ENCODE measurements at regions not wholly inside any gene's neighbourhood (a gene's known extent, or its start where the extent isn't known, plus 50 kb on each side); places are given as distances from the start of the nearest gene placed in this dataset.

DNA sequence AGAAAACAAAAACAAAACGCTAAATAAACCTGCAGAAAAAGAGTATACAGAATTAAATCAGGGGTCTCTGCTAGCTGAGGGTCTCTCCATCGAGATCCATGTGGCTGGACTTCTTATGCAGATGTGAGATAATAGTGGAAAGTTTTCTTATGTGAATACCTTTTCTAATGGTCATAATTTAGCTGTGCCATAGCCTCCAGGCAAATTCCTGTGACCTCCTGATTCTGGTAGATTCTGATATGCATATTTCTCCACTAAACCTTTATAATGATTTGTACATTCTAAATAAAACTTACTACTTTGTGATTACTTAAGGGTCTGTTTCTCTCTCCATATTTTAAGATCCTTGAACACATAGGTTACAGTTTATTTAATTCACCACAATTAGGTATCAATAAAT, 1002.6 kb downstream of the GALC start:
- TF ChIP-seq, protein P1, sequence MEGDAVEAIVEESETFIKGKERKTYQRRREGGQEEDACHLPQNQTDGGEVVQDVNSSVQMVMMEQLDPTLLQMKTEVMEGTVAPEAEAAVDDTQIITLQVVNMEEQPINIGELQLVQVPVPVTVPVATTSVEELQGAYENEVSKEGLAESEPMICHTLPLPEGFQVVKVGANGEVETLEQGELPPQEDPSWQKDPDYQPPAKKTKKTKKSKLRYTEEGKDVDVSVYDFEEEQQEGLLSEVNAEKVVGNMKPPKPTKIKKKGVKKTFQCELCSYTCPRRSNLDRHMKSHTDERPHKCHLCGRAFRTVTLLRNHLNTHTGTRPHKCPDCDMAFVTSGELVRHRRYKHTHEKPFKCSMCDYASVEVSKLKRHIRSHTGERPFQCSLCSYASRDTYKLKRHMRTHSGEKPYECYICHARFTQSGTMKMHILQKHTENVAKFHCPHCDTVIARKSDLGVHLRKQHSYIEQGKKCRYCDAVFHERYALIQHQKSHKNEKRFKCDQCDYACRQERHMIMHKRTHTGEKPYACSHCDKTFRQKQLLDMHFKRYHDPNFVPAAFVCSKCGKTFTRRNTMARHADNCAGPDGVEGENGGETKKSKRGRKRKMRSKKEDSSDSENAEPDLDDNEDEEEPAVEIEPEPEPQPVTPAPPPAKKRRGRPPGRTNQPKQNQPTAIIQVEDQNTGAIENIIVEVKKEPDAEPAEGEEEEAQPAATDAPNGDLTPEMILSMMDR (IDR thresholded peaks at IDR 0.05): no peak
- no peak for TF ChIP-seq POLR2A (IDR thresholded peaks at IDR 0.05)

All from esophagus squamous epithelium (tissue), 4 donors.